Neutrophil (primary cell): ENCODE measurements at regions not wholly inside any gene's neighbourhood (a gene's known extent, or its start where the extent isn't known, plus 50 kb on each side); places are given as distances from the start of the nearest gene placed in this dataset.

Source experiments
- H3K27ac ChIP-seq: fragments of 200-600 bp; sonication (generic); 2 replicates; pipeline ENCODE4 v1.5.1; 2016; ENCODE audit warnings: mild to moderate bottlenecking, moderate library complexity
- H3K27me3 ChIP-seq: fragments of 200-600 bp; sonication (generic); 2 replicates; pipeline ENCODE4 v1.6.0; 2016; ENCODE audit warnings: mild to moderate bottlenecking
- H3K36me3 ChIP-seq: fragments of 200-600 bp; sonication (generic); 2 replicates; pipeline ENCODE4 v1.5.1; 2017
- H3K4me1 ChIP-seq, 2 experiments: fragments of 200-600 bp in 1 of 2; sonication (generic) in 1 of 2; 1 replicate in 1 of 2; 2 replicates in 1 of 2; pipeline versions ENCODE4 v1.5.1 to v1.6.1; 2013 to 2016; ENCODE audit warnings: low read depth in 1 of 2, low read length in 1 of 2, mild to moderate bottlenecking in 1 of 2, moderate library complexity in 1 of 2; ENCODE audit not compliant: control insufficient read depth in 1 of 2, insufficient read depth in 1 of 2
- H3K4me3 ChIP-seq, 2 experiments: fragments of 200-600 bp in 1 of 2; sonication (generic) in 1 of 2; 1 replicate in 1 of 2; 2 replicates in 1 of 2; pipeline ENCODE4 v1.5.1; 2013 to 2016; ENCODE audit warnings: low read depth in 1 of 2, low read length in 1 of 2, mild to moderate bottlenecking in 1 of 2, moderate library complexity in 1 of 2
- H3K9me3 ChIP-seq: fragments of 200-600 bp; sonication (generic); 2 replicates; pipeline ENCODE4 v1.5.1; 2016
- TF ChIP-seq, protein P1 (sequence below): fragments of 200-600 bp; sonication (generic); IDR thresholded peaks from 2 replicates; pipeline ENCODE4 v1.5.1; 2016; ENCODE audit warnings: antibody characterized with exemption

DNA sequence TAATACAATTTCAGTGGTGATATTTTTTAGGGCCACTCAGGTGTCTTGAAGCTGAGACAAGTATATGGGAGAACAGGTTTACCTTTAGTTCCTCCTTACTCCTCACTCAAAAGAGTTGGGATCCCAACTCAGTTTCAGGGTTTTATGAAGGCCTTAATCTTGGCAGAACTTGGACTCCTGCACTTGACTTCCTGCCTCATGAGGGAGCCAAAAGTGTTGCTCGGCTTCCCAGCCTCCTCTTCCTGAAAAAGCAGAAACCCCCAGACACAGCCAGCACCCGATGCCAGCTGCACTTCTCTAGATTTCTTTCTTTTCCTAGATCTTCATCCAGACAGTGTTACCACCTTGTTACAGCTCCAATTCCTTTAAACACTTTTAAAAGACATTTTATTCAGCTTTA is 70.8 kb upstream of the TMPRSS2 start:
- H3K4me3 ChIP-seq: no peak overlapping the region
- no peaks in the 10 kb centered on the region for H3K9me3 ChIP-seq
- TF ChIP-seq, protein P1, sequence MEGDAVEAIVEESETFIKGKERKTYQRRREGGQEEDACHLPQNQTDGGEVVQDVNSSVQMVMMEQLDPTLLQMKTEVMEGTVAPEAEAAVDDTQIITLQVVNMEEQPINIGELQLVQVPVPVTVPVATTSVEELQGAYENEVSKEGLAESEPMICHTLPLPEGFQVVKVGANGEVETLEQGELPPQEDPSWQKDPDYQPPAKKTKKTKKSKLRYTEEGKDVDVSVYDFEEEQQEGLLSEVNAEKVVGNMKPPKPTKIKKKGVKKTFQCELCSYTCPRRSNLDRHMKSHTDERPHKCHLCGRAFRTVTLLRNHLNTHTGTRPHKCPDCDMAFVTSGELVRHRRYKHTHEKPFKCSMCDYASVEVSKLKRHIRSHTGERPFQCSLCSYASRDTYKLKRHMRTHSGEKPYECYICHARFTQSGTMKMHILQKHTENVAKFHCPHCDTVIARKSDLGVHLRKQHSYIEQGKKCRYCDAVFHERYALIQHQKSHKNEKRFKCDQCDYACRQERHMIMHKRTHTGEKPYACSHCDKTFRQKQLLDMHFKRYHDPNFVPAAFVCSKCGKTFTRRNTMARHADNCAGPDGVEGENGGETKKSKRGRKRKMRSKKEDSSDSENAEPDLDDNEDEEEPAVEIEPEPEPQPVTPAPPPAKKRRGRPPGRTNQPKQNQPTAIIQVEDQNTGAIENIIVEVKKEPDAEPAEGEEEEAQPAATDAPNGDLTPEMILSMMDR: no peak
- no peaks in the 10 kb centered on the region for H3K4me1 ChIP-seq
- no peaks in the 10 kb centered on the region for H3K36me3 ChIP-seq
- H3K27ac ChIP-seq: no peak overlapping the region
- peaks cover 4% of the 10 kb centered on the region for H3K27me3 ChIP-seq

DNA sequence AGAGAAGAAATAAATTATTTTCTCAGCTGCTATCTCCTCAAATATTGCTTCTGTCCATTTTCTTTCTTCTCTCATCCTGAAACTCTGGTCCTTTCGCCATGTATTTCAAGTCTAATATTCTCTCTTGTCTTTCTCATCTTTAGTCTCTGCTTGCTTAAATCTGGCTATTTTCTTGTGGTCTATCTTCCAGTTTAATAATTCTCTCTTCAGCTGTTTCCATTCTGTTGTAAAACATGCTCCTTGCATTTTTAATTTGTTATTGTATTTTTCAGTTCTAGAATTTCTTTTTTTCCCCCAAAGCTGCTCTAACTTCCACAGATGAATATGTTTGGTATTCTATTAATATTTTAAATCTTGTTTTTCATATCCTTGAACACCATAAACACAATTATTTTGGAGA is 70.1 kb upstream of the TMPRSS2 start:
- TF ChIP-seq, protein P1: no peak
- H3K9me3 ChIP-seq: no peaks in the 10 kb centered on the region
- H3K4me3 ChIP-seq: no peak overlapping the region
- no peaks in the 10 kb centered on the region for H3K36me3 ChIP-seq
- no peaks in the 10 kb centered on the region for H3K4me1 ChIP-seq
- no peak overlapping the region for H3K27ac ChIP-seq
- peaks cover 4% of the 10 kb centered on the region for H3K27me3 ChIP-seq

DNA sequence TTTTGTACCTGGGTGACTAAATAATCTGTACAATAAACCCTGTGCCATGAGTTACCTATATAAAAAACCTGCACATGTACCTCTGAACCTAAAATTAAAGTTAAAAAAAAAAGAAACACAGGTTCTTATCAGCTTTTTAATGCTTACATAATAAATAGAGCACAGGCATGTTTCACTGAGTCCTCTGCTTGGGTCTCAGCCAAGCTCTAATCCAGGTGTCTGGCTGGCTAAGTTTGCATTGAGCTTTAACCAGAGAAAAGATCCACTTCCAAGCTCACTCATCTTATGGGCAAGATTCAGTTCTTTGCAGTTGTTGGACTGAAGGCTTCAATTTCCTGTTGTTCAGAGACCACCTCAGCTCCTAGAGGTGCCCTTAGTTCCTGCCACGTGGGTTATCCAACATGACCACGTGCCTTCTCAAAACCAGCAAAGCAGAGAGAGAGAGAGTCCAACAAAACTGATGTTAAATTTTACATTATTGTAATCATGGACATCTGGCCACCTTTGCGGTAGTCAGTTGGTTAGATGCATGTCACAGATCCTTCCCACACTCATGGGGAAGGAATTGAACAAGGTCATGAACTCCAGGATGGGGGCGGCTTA is 68.2 kb upstream of the TMPRSS2 start:
- no peaks in the 10 kb centered on the region for H3K4me1 ChIP-seq
- no peak overlapping the region for H3K4me3 ChIP-seq
- TF ChIP-seq, protein P1: no peak
- H3K9me3 ChIP-seq: no peaks in the 10 kb centered on the region
- H3K27ac ChIP-seq: no peak overlapping the region
- H3K27me3 ChIP-seq: peaks cover 4% of the 10 kb centered on the region
- H3K36me3 ChIP-seq: no peaks in the 10 kb centered on the region

DNA sequence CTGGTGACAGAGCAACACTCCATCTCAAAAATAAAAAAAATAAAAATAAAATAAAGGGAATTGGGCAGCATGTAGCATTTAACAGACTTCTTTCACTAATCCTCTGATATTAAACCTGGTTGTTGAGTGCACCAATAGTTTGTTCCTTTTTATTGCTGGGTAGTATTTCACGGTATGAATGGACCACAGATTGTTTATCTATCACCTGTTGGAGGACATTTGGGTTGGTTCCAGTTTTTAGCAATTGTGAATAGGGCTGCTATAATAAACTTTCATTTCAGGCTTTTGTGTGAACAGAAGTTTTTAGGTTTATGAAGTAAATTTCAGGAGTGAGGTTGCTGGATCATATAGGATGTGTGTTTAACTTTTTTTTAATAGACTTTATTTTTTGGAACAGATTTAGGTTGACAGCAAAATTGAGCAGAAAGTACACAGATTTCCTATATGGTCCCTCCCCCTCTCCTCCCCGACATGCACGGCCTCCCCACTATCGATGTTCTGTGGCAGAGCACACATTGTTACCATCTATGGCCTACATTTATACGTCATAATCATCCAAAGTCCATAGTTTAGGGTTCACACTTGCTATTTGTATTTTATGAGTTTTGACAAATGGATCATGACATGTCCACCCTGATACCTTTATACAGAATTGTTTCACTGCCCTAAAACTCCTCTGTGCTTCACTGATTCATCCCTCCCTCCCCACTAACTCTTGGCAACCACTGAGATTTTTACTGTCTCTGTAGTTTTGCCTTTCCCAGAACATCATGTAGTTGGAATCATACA is 66.1 kb upstream of the TMPRSS2 start:
- peaks cover 4% of the 10 kb centered on the region for H3K27me3 ChIP-seq
- TF ChIP-seq, protein P1: no peak
- no peaks in the 10 kb centered on the region for H3K9me3 ChIP-seq
- H3K27ac ChIP-seq: no peak overlapping the region
- H3K4me1 ChIP-seq: no peaks in the 10 kb centered on the region
- no peak overlapping the region for H3K4me3 ChIP-seq
- H3K36me3 ChIP-seq: no peaks in the 10 kb centered on the region

DNA sequence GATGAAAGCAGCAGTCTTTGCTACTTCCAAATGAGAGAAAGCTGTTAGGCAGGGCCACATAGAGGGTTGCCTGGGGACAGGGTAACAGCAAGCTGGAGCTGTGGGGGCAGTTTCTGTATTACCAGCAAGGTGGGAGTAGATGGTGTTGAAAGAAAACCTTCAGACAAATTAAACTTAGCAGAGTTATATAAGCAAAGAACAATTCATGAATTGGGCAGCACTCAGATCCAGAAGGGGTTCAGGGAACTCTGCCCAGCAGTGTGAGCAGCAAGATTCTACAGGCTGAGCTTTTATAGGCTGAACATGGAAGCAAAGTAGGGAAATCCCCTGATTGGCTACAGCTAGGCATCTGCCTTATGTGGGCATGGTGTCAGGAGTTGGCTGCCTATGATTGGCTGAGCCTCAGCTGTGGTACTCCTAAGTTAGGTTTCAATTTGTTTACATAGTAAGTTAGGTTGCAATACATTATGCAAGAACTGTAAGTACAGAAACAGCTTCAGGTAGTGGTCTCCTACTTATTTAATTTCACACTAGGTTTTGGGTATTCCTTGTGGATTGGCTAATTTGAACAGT is 64.1 kb upstream of the TMPRSS2 start:
- Histone ChIP-seq H3K9me3 (no peaks in the 10 kb centered on the region), H3K4me1 (no peaks in the 10 kb centered on the region), H3K27ac (no peak overlapping the region), H3K4me3 (no peak overlapping the region), H3K36me3 (no peaks in the 10 kb centered on the region), H3K27me3 (no peaks in the 10 kb centered on the region)
- TF ChIP-seq, protein P1: no peak
